DMS114 treated with DMSO at 0.1 percent for 48 hours (cell line): ENCODE measurements at regions not wholly inside any gene's neighbourhood (a gene's known extent, or its start where the extent isn't known, plus 50 kb on each side); places are given as distances from the start of the nearest gene placed in this dataset.
"Not testable (repeated sequence)": the region's sequence is repeated elsewhere in the genome, so short reads cannot be mapped to it uniquely, and the experiment has no call there.

Experiments
- DNase-seq: peaks from one replicate; lab custom pipeline; 2025; ENCODE audit not compliant: unreplicated experiment; lab: John Stamatoyannopoulos, UW

GRCh38 chr1:208979776-208980175 lies 603.7 kb upstream of the CAMK1G start:
- DNase-seq = no peak

- no peak for DNase-seq
These were observed 602.9 kb upstream of the CAMK1G start for GRCh38 chr1:208980605-208981004.

DNA sequence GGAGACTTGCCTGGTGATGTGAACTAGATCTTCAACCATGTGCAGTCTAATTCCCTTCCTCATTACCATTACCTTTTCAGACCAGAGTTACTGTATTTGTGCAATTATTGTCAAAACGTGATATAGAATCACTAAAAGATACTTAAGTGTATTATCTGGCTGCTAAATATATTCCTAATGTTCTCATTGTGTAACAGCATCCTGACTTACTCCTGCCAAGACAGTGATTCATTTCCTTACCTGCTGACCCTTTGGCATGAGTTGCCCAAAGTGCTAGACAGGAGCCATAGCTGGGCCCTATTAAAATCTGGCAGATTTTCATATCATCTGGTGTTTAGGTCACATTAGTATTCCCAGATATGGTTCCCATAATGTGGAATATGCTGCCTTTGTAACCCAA lies 598.3 kb upstream of the CAMK1G start:
- DNase-seq = no peak

GRCh38 chr1:208988811-208989222 lies 594.7 kb upstream of the CAMK1G start:
- no peak for DNase-seq

DNA sequence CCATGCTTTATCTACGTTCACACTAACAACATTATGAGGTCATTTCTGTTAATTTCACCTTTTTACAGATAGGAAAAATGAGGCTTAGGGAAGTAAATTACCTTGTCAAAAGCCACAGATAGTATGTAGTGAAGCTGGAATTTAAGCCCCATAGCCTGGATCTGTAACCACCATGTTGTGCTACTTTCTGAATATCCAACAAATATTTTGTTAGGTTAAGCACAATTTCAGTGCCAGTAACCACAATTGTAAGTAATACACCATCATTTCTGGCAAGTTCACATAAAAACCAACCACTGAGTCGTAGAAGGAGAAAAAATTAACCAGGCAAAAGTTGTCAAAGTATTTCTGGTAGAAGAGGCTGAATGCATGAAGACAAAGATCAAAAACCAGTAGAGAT lies 593.1 kb upstream of the CAMK1G start:
- no peak for DNase-seq

DNA sequence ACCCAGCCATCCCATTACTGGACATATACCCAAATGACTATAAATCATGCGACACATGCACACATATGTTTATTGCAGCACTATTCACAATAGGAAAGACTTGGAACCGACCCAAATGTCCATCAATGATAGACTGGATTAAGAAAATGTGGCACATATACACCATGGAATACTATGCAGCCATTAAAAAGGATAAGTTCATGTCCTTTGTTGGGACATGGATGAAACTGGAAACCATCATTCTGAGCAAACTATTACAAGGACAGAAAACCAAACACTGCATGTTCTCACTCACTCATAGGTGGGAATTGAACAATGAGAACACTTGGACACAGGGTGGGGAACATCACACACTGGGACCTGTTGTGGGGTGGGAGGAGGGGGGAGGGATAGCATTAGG lies 586.5 kb upstream of the CAMK1G start:
- not testable (repeated sequence) for DNase-seq

GRCh38 chr1:208997726-208998312 lies 585.7 kb upstream of the CAMK1G start:
- no peak for DNase-seq

DNA sequence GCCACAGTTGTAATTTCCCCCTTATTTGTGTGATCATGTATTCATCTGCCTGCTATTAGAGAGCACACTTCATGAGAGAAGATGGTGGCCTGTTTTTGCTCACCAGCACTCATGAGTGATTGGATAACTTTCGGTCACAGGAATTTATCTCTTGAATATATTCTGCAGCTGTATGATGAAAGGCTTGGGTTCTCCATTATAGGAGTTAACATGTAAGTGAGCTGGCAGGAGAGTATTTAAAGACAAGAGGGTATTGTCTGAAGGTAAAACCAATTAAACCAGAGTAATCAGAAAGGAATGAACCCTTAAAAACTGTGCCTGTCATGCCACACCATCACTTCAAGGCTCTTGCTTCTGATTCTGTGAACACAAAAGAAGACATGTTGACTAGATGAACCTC lies 574.9 kb upstream of the CAMK1G start:
- no peak for DNase-seq

DNA sequence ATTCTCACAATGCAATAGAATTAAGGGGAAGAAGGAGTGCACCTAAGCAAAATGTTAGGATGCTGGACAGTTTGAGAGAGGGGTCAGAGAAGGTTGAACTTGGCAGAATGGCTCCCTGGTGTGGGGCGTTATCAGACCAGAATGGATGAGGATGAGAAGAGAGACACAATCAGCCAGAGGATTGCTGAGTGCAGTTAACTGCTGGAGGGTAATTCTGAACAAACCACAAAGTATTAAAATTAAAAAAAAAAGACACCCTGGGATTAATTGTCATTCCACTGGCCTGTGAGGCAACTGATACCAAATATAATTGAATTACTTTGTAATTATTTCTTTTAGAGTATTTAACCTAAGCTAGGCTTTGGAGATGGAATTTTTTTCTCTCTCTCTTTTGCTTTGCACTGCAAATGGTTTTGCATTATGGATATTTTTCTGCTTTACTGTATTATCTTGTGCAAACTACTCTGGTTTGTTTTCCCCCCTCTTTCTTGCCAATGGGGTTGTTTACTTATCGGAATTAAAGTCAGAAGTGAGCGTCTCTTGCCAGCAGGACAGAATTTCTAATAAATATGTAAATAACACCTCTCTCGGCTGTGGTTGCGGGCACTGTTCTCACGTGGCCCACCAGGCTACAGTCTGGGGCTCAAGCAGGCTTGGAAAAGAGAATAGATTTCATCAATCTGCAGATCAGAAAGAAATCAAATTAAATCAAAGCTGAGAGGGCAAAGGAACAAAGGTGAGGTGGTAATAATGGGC lies 572.9 kb upstream of the CAMK1G start:
- DNase-seq = no peak

- no peak for DNase-seq
These were observed 570.9 kb upstream of the CAMK1G start for GRCh38 chr1:209012443-209013196.

DNA sequence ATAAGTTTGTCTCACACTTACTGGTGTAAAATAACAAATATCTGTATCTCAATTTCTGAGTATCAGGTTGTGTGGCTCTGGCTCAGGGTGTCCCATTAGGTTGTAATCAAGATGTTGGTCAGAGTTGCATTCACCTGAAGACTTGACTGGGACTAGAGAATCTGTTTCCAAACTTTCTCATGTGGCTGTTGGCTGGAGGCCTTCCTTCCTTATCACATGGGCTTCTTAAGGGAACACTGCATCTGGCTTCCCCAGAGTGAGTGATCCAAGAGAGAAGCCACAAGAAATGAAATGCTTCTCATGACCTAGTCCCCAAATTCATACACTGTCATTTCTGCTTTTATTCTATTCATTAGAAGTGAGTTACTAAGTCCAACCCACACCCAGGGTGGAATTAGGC lies 568.4 kb upstream of the CAMK1G start:
- no peak for DNase-seq

- no peak for DNase-seq
These were observed 561.9 kb upstream of the CAMK1G start for GRCh38 chr1:209021622-209022021.

GRCh38 chr1:209023790-209024189 lies 559.7 kb upstream of the CAMK1G start:
- DNase-seq = no peak

- DNase-seq = no peak
These were observed 553.8 kb upstream of the CAMK1G start for GRCh38 chr1:209029737-209030136.

GRCh38 chr1:209030454-209031167 lies 552.9 kb upstream of the CAMK1G start:
- DNase-seq = no peak

DNA sequence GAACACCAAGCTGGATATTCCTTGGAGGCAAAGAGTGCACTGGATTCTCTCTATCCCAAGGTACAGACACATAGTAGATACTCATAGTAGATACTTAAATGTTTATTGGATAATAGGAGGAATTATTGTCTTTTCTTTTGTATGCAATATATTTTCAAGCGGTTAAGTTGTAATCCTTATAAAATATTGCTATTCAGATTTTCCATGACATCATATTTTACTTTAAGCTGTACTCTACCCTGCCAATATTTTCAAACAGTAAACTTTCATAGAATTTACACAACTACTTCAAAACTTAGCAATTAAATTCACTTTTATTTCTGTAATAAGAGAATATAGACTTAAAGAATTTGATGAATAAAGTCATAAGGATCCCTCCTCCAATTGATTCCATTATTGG lies 546.5 kb upstream of the CAMK1G start:
- DNase-seq = no peak

DNA sequence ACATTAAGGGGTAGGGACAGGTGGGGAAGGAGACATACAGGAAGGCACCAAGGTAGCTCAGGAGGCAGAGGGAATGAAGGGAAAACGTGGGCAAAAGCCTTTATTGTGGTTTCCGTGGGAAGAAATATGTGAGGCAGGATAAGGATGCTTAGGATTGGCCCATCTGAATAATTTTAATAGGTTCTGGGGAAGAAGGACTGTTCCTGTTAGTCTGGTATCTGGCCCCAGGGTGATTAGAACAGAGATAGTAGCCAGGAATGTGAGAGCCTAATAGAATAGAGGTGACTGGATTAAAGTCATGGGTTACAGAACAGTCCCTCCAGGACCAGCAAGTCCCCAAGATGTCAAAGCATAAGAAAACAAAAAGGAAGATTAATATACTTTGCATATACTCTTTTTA lies 545.2 kb upstream of the CAMK1G start:
- no peak for DNase-seq

DNA sequence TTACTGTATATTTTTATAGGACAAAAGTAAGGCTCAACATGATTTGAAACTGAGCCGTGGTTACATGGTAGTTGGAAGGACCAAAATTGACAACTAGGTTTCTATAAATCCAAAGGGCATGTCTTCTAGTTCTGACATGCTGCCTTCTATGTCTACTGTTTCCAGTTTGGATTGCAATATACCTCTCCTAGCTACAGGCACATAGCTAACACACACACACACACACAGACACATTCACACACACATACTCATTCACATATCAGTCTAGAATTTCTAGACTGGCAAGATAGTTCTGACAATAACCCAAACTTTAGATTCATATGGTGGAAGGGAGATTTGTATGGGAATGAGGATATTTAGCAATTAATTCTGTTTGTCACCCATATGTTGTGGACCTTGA lies 544.8 kb upstream of the CAMK1G start:
- DNase-seq = no peak

DNA sequence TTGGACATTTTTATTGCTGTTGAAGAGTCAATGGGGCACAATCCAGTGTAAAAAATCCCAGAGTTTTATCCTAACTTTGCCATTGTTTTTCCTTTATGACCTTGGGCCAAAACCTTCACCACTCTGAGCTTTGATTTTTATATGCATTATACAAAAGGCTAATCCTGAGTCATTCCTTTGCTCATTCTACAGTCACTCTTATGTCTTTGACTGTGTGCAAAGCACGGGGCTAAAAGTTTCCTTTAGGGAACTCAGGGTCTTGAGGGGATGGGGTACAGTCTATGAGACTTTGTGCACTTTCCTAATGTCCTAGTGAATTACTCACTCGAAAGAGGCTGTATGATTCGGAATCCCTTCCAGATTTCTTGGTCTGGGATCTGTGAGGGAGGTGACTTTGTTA lies 543.2 kb upstream of the CAMK1G start:
- no peak for DNase-seq

DNA sequence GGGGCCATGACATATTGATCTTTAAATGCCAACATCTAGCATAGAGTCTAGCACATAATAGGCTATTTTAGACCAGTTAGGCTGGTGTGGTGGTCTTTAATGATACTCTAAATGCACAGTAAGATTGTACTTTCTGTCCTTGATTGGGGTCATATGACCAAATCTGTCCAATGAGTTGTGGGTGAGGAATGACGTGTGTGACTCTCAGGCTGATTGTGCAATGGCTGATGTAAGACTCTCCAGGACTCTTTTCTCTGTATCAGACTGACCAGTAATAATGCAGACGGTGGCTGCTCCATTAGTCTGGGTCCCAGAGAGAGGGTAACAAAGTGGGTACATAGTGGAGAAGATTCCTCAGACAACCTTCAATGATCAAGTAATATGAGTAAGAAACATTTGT lies 541.6 kb upstream of the CAMK1G start:
- DNase-seq = no peak

- DNase-seq = no peak
These were observed 541.1 kb upstream of the CAMK1G start for GRCh38 chr1:209042413-209042812.
